ENCODE measurements at regions not wholly inside any gene's neighbourhood (a gene's known extent, or its start where the extent isn't known, plus 50 kb on each side); places are given as distances from the start of the nearest gene placed in this dataset.

GRCh38 chr13:103694033-103694432, 627.8 kb upstream of the SLC10A2 start:
- H3K79me1 ChIP-seq (ENCODE audit: low read depth in 1 of 2, low read length in 2 of 2) = no peaks in the 10 kb centered on the region
- H2BK15ac ChIP-seq (ENCODE audit: low read depth, low read length) = no peak overlapping the region
- H2AFZ ChIP-seq (replicated peaks; ENCODE audit: low read length, poor library complexity) = no peak overlapping the region
- no peak for ATAC-seq (ENCODE audit: low read depth)
- no peak for TF ChIP-seq NFE2L2 (IDR thresholded peaks at IDR 0.05; ENCODE audit: low read depth, low read length)
- TF ChIP-seq USF2 (IDR thresholded peaks at IDR 0.05; ENCODE audit: low read depth, low read length) = no peak
- TF ChIP-seq BHLHE40 (IDR thresholded peaks at IDR 0.05; ENCODE audit: low read depth, low read length) = no peak
- TF ChIP-seq CTCF (conservative IDR thresholded peaks at IDR 0.05; ENCODE audit: low read depth, low read length) = no peak
- TF ChIP-seq MAFK (IDR thresholded peaks at IDR 0.05; ENCODE audit: low read depth, low read length) = no peak
- no peak overlapping the region for H3K4me3 ChIP-seq (ENCODE audit: insufficient read depth, low read depth, low read length)
- no peaks in the 10 kb centered on the region for H3K4me1 ChIP-seq (ENCODE audit: control insufficient read depth, insufficient read depth, low read length)
- H3K27ac ChIP-seq (ENCODE audit: insufficient read depth, low read length) = no peak overlapping the region
- in situ Hi-C loops (cut with MboI; ENCODE audit: low sequenced_read_pairs) (loop anchor here (25.0 kb wide), 1 partner anchor 107 kb away; no protein-coding TSS in a partner anchor), intact Hi-C loops (cut with micrococcal nuclease) (no loop called here), dilution Hi-C loops (cut with HindIII; ENCODE audit: low sequenced_read_pairs, unreplicated experiment) (no loop called here)
- H2AK5ac ChIP-seq (ENCODE audit: low read depth, low read length) = no peak overlapping the region
- no peaks in the 10 kb centered on the region for H3K36me3 ChIP-seq (ENCODE audit: control insufficient read depth, insufficient read depth, low read length)
- no peaks in the 10 kb centered on the region for H3K9me1 ChIP-seq (ENCODE audit: insufficient read depth, low read length)
- no CpG with 5 or more reads among the region's 5 CpGs for WGBS, 2 experiments (ENCODE audit: extremely low coverage in 2 of 2, insufficient read length in 1 of 2)
- peaks cover 6% of the 10 kb centered on the region for H3K9me3 ChIP-seq (ENCODE audit: control insufficient read depth, insufficient read depth, low read length)
- H3K14ac ChIP-seq (replicated peaks; ENCODE audit: low read depth, low read length) = no peak overlapping the region
- H2BK120ac ChIP-seq (ENCODE audit: low read depth, low read length) = no peak overlapping the region
- no peak overlapping the region for H3K9ac ChIP-seq (ENCODE audit: low read depth, low read length)
- H4K8ac ChIP-seq (ENCODE audit: low read depth in 2 of 2, low read length in 2 of 2) = no peak overlapping the region
- H4K20me1 ChIP-seq (ENCODE audit: insufficient read depth, low read length) = no peaks in the 10 kb centered on the region
- no peak overlapping the region for H3K23ac ChIP-seq (ENCODE audit: low read depth, low read length)
- H3K56ac ChIP-seq (ENCODE audit: extremely low read depth, insufficient read depth, low read length) = no peak overlapping the region
- DNase-seq = no peak
- H4K91ac ChIP-seq (ENCODE audit: insufficient read depth, low read depth, low read length) = no peak overlapping the region
- no peak overlapping the region for H2AK9ac ChIP-seq (replicated peaks; ENCODE audit: low read depth, low read length, poor library complexity)
- H2BK20ac ChIP-seq (ENCODE audit: low read depth, low read length) = no peak overlapping the region
- ChIA-PET CTCF (no interaction called here), POLR2A (ENCODE audit: unreplicated experiment) (no interaction called here)
- H3K4me2 ChIP-seq (ENCODE audit: low read depth, low read length) = no peak overlapping the region
- H4K5ac ChIP-seq (ENCODE audit: low read depth, low read length) = no peak overlapping the region
- H3K18ac ChIP-seq (ENCODE audit: low read depth, low read length) = no peak overlapping the region
- no peak overlapping the region for H2BK5ac ChIP-seq (ENCODE audit: low read depth, low read length, poor library complexity, severe bottlenecking)
- no peaks in the 10 kb centered on the region for H3K27me3 ChIP-seq (ENCODE audit: control insufficient read depth, insufficient read depth, low read length)
- no TSS peak for BruUV-seq (replicated peaks)
- no peak overlapping the region for H3K4ac ChIP-seq (ENCODE audit: low read depth, low read length)

Data from IMR-90 (cell line).